Right lobe of liver (tissue), 4 donors: ENCODE measurements at regions not wholly inside any gene's neighbourhood (a gene's known extent, or its start where the extent isn't known, plus 50 kb on each side); places are given as distances from the start of the nearest gene placed in this dataset.

Experiments used
- CTCF ChIP-seq, 4 donors: fragments of 200-600 bp in 3 of 4; fragments of 450-650 bp in 1 of 4; IDR thresholded peaks; one replicate each; pipeline versions ENCODE4 v1.5.1 to v1.8.0; 2016 to 2022; ENCODE audit warnings: antibody characterized with exemption in 4 of 4, mild to moderate bottlenecking in 2 of 4
- POLR2A ChIP-seq: fragments of 450-650 bp; IDR thresholded peaks from one replicate; pipeline ENCODE4 v1.6.1; 2017; ENCODE audit warnings: antibody characterized with exemption, mild to moderate bottlenecking
- donor health status: DM: no; HTN: no; CAD: no.
- donor health status: DM: no; HTN: no; CAD: no.
- donor health status: DM: no; HTN: yes; CAD: no.

GRCh38 chrY:8358161-8358560 lies 979.1 kb upstream of the TSPY4 start:
- TF ChIP-seq CTCF (IDR thresholded peaks at IDR 0.05), result no peak
- TF ChIP-seq POLR2A, result no peak
